ENCODE measurements at regions not wholly inside any gene's neighbourhood (a gene's known extent, or its start where the extent isn't known, plus 50 kb on each side); places are given as distances from the start of the nearest gene placed in this dataset.

DNA sequence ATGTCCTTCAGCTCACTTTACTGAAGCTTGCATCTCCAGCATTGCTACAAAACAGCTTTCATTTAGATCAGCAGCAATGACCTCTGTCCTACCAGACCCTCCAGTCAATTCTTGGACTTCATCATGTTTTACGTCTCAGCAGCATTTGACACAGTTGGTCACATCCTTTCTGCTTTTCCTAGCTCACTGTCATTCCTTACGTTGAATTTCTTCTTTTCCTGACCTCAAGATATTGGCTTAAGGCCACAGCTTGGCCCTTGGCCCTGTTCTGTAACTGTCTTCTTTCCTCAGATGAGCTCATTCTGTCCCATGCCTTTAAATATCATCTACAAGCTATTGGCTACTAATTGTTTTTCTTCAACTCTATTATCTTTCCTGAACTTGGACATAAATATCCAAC, 576.2 kb upstream of the KCNMB2 start:
- H3K36me3 Mint-ChIP-seq (ENCODE audit: unreplicated experiment) = no peaks in the 10 kb centered on the region
- DNase-seq (ENCODE audit: extremely low spot score, unreplicated experiment) = no peak
- H3K27ac Mint-ChIP-seq (ENCODE audit: unreplicated experiment) = no peak overlapping the region

DNA sequence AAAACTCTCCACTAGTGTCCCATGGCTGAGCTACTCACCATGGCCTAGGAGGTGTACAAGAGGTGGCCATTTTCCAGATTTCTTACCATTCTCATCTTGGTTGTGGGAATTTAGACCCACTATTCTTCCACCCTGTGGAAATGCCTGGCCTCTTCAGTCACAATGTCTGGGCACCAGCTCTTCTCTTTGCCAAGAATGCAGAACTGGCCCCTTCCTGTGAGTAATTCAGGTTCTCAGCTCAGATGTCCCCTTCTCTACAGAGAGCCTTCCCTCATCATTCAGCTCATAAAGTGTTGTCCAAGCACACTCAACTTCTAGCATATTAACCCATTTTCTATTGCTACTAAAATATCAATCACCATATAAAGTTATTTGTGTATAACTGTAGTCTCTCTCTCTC, 575.5 kb upstream of the KCNMB2 start:
- Mint-ChIP-seq H3K9me3 (ENCODE audit: unreplicated experiment) (no peaks in the 10 kb centered on the region), H3K4me3 (ENCODE audit: unreplicated experiment) (no peak overlapping the region), H3K36me3 (ENCODE audit: unreplicated experiment) (no peaks in the 10 kb centered on the region), H3K27me3 (ENCODE audit: unreplicated experiment) (no peaks in the 10 kb centered on the region), H3K4me1 (ENCODE audit: unreplicated experiment) (peaks cover 4% of the 10 kb centered on the region), H3K27ac (ENCODE audit: unreplicated experiment) (no peak overlapping the region)
- DNase-seq (ENCODE audit: extremely low spot score, unreplicated experiment) = no peak
- TF ChIP-seq, protein P1, sequence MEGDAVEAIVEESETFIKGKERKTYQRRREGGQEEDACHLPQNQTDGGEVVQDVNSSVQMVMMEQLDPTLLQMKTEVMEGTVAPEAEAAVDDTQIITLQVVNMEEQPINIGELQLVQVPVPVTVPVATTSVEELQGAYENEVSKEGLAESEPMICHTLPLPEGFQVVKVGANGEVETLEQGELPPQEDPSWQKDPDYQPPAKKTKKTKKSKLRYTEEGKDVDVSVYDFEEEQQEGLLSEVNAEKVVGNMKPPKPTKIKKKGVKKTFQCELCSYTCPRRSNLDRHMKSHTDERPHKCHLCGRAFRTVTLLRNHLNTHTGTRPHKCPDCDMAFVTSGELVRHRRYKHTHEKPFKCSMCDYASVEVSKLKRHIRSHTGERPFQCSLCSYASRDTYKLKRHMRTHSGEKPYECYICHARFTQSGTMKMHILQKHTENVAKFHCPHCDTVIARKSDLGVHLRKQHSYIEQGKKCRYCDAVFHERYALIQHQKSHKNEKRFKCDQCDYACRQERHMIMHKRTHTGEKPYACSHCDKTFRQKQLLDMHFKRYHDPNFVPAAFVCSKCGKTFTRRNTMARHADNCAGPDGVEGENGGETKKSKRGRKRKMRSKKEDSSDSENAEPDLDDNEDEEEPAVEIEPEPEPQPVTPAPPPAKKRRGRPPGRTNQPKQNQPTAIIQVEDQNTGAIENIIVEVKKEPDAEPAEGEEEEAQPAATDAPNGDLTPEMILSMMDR (IDR thresholded peaks at IDR 0.05) = no peak

More for the DNA sequence above, 576.2 kb upstream of the KCNMB2 start:
- H3K4me3 Mint-ChIP-seq (ENCODE audit: unreplicated experiment) = no peak overlapping the region
- H3K9me3 Mint-ChIP-seq (ENCODE audit: unreplicated experiment) = no peaks in the 10 kb centered on the region
- TF ChIP-seq, protein P1 (IDR thresholded peaks at IDR 0.05) = no peak
- H3K4me1 Mint-ChIP-seq (ENCODE audit: unreplicated experiment) = peaks cover 4% of the 10 kb centered on the region
- no peaks in the 10 kb centered on the region for H3K27me3 Mint-ChIP-seq (ENCODE audit: unreplicated experiment)

DNA sequence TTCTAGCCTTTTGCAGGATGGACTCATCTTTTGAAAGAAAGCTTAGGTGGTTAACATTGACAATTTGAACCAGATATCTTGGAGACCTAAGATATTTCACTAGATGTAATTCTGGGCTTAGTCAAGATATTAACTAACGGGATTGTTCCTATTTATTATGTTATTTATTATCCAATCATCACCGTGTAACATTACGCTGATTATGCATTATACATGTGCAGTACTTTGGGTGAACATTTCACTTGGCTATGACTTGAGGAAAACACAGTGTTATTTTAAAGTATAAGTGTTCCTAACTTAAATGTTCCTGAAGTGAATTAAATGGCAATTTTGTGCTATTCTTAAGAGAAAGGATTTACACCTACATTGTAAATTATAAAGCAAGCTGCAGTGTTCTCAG, 574.5 kb upstream of the KCNMB2 start:
- no peaks in the 10 kb centered on the region for H3K36me3 Mint-ChIP-seq (ENCODE audit: unreplicated experiment)
- H3K27ac Mint-ChIP-seq (ENCODE audit: unreplicated experiment) = no peak overlapping the region
- no peak overlapping the region for H3K4me3 Mint-ChIP-seq (ENCODE audit: unreplicated experiment)
- TF ChIP-seq, protein P1 (IDR thresholded peaks at IDR 0.05) = no peak
- H3K9me3 Mint-ChIP-seq (ENCODE audit: unreplicated experiment) = no peaks in the 10 kb centered on the region
- H3K27me3 Mint-ChIP-seq (ENCODE audit: unreplicated experiment) = no peaks in the 10 kb centered on the region
- DNase-seq (ENCODE audit: extremely low spot score, unreplicated experiment) = no peak
- peaks cover 4% of the 10 kb centered on the region for H3K4me1 Mint-ChIP-seq (ENCODE audit: unreplicated experiment)

DNA sequence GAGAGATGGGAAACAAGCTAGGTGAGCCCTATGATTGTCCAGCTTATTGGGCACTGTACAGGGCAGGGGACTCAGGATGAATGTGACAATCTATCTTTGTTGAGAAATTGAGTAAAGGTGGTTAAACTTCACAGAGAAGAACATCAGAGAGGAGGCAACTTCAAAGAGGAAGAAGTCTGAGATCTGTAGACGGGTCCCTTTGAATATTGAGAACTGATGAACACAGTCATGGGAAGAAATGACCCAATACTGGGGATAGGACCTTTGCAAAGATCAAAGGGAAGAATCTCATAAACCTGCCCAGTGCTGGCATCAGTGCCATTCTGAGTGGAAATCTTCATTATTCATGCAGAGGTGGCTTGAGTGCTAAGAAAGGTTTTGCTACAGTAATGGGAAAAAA, 569.7 kb upstream of the KCNMB2 start:
- TF ChIP-seq, protein P1 (IDR thresholded peaks at IDR 0.05) = no peak
- no peak for DNase-seq (ENCODE audit: extremely low spot score, unreplicated experiment)
- no peak overlapping the region for H3K27ac Mint-ChIP-seq (ENCODE audit: unreplicated experiment)
- no peak overlapping the region for H3K4me3 Mint-ChIP-seq (ENCODE audit: unreplicated experiment)
- no peaks in the 10 kb centered on the region for H3K27me3 Mint-ChIP-seq (ENCODE audit: unreplicated experiment)
- no peaks in the 10 kb centered on the region for H3K9me3 Mint-ChIP-seq (ENCODE audit: unreplicated experiment)
- peaks cover 6% of the 10 kb centered on the region for H3K4me1 Mint-ChIP-seq (ENCODE audit: unreplicated experiment)
- H3K36me3 Mint-ChIP-seq (ENCODE audit: unreplicated experiment) = no peaks in the 10 kb centered on the region

DNA sequence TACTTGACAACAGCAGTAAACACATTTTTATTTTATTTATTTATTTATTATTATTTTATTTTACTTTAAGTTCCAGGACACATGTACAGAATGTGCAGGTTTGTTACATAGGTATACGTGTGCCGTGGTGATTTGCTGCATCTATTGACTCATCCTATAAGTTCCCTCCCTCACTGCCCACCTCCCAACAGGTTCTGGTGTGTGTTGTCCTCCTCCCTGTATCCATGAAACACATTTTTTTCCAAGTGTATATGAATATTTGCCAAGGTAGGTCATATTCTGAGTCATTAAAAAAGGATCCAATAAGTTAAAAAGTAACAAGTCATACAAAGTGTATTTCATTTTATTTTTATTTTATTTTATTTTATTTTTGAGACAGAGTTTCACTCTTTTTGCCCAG, 567.3 kb upstream of the KCNMB2 start:
- Mint-ChIP-seq H3K4me1 (ENCODE audit: unreplicated experiment) (peaks cover 14% of the 10 kb centered on the region), H3K27ac (ENCODE audit: unreplicated experiment) (no peak overlapping the region), H3K4me3 (ENCODE audit: unreplicated experiment) (no peak overlapping the region), H3K27me3 (ENCODE audit: unreplicated experiment) (no peaks in the 10 kb centered on the region), H3K9me3 (ENCODE audit: unreplicated experiment) (no peaks in the 10 kb centered on the region), H3K36me3 (ENCODE audit: unreplicated experiment) (no peaks in the 10 kb centered on the region)
- TF ChIP-seq, protein P1 (IDR thresholded peaks at IDR 0.05) = no peak
- DNase-seq (ENCODE audit: extremely low spot score, unreplicated experiment) = no peak
